ENCODE measurements at regions not wholly inside any gene's neighbourhood (a gene's known extent, or its start where the extent isn't known, plus 50 kb on each side); places are given as distances from the start of the nearest gene placed in this dataset.

- no peak for FAIRE-seq
Measured at GRCh38 chr12:105761075-105761474, 377.7 kb downstream of the NUAK1 start.

- FAIRE-seq: no peak
Measured at GRCh38 chr12:105764216-105764835, 374.4 kb downstream of the NUAK1 start.

DNA sequence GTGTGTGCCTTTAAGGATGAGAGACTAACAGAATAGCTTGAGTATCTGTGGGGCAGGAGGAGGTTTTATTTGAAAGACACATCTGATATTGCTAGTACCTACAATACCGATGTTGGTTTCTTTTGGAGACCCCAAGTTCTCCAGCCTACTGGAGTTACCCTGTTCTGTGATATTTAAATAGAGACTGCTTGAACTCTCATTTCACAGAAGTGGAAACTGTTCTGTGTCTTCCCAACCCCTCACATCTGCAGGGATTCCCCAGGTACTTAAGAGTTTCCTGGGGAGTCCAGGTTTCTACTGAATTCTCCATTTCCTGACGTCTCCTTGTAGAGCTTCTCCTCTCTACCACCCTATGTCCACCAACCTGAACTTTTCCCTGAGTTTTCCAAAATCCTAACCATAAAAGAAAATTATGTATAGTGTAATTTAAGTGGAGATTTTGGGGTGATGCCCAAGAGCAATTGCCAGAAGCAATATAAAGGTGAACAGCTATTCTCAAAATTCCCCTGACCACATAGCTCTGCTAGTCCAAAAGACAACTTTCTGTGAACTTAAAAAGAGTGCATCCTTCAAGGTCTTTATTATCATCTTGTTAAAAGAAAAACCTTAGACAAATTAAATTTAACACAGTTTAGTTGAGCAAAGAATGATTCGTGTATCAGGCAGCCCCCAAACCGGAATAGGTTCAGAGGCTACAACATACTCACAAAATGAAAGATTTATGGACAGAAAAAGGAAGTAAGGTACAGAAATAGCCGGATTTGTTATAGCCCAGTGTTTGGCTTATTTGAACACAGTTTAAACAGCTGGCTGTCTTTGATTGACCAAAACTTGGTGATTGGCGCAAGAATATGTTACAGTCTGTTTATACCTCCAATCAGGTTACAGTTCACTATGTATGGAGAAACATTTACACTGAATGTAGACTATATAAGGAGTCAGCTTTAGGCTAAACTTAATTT, 373.4 kb downstream of the NUAK1 start:
- FAIRE-seq: no peak

DNA sequence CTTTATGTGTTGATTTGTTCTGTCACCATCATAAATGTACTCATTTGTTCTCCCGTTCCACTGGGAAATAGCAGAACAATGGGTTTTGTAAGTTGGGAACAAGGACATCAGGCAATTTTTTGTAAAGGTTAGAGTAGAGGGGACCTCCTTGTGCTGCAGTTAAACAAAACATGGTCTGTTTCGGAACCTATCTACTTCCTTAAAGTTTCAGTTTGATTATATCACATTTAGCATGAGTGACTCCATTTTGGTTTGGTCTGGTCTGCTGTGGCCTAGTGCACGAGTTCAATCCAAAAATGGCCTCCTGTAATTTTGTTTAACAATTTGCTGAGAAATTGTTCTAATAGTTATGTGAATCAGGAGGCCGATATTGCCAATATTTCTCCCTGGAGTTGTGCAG, 372.7 kb downstream of the NUAK1 start:
- FAIRE-seq: no peak

GRCh38 chr12:105769486-105769885, 369.3 kb downstream of the NUAK1 start:
- FAIRE-seq: no peak

DNA sequence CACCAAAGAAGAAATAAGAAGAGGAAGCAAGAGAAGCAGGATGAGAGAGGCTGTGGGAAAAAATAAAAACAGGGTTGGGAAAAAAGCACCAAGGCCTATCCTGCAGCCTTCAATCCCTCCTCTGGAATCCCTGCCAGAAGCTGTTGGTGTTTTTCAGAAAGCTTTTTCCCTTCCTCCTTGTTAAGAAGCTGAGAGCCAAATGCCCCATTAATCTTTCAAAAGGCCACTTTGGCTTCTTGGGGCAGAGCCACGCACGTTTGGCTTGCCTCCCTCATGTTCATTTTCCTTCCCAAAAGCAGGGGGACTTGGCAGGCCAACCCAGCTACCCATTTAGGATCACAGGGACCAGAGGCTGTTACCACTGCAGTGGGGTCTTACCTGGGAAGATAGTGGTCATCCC, 365.3 kb downstream of the NUAK1 start:
- no peak for FAIRE-seq

DNA sequence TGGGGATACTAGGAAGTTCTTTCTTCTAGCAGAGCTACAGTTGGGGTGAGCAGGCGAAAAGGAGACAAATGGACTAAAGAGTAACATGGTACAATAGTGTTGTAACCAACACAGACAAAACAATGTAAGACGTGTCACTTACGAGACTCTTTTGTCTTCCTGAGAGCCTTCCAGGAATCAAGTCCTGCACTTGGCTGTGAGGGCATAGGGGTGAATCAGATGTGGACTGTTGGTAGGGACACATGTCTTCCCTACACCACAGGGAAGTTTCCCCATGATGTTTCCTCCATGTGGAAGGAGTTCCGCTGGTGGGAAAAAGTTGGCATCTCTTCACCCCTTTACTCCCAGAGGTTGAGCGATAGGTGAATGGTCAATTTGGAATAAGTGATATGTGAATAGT, 364.7 kb downstream of the NUAK1 start:
- no peak for FAIRE-seq

DNA sequence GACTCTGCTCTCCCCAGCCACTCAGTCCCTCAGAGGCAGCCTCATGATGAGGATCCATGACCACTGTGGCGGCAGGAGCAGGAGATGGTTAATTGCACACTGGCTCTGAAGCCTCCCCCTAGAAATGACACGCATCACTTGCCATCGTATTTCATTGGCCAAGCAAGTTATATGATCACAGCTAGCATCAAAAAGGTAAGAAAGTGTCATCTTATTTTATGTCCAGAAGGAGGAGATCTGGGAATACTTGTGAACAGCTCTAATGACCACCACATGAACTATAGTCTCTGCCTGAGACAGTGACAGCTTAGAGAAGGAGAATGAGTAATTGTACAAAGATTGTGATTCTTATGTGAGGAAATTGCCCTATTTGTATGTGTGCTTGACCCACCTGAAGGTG, 363.4 kb downstream of the NUAK1 start:
- no peak for FAIRE-seq

DNA sequence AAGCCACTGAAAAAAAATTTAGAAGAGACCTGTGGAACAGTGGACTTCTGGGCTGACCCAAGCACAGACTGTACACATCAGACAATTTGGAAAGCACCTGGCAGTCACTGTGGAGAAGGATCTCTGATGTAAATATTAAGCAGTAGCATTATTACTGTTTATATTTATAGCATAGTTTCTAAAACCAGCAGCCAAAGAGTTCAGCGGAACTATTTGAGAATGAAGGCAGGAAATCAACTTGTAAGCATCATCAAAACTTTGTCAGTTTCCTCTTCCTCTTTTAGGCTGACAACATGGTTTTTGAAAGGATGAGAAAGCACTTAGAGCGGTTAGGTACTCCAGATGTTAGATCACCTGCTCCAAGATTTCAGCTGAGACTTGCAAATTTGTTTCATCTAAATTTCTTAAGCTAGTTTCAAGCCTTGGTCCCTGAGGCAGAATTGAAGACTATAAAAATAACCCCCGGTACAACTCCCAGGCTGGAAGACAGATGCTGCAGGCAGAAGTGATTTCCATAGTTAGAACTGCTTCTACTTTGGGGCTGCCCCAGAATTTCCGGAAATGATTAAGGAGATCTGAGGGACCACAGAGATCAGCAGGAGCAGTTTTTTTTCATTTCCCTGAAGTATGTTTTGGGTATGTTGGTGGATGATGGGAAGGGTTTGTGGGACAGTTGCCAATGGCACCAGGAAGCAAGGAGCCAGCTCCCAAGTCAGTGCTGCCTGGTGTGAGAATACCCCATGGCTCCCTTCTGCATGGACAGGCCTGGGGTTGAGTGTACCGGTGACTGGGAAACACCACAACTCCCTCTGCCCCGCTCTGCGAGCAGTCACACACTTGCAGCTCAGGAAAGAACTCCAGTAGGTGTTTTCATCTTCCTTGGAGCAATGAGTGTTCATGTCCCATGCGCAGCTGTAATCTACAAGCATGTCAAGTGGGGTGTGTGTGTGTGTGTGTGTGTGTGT, 354.5 kb downstream of the NUAK1 start:
- no peak for FAIRE-seq

- FAIRE-seq: no peak
Measured at GRCh38 chr12:105793421-105793820, 345.3 kb downstream of the NUAK1 start.

GRCh38 chr12:105798256-105798845, 340.4 kb downstream of the NUAK1 start:
- no peak for FAIRE-seq

DNA sequence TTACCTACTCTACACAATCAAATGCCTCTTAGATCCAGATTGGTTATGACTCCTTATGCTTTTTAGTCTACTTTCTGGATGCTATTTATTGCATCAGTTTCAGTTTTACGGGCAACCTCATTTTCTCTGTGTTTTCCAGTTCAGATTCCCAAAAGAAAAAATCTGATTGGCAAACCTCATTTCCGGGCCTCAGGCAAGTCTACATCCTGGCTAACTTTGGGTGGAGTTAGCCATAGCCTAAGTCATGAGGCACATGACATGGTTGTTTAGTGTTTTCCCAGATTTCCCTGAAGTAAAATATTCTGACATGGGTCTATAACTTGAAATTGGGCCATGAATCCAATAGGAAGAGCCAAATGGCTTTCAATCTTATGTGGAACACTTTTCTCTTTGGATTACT, 339.7 kb downstream of the NUAK1 start:
- no peak for FAIRE-seq

GRCh38 chr12:105801351-105801750, 337.4 kb downstream of the NUAK1 start:
- no peak for FAIRE-seq

GRCh38 chr12:105803292-105803691, 335.5 kb downstream of the NUAK1 start:
- no peak for FAIRE-seq

DNA sequence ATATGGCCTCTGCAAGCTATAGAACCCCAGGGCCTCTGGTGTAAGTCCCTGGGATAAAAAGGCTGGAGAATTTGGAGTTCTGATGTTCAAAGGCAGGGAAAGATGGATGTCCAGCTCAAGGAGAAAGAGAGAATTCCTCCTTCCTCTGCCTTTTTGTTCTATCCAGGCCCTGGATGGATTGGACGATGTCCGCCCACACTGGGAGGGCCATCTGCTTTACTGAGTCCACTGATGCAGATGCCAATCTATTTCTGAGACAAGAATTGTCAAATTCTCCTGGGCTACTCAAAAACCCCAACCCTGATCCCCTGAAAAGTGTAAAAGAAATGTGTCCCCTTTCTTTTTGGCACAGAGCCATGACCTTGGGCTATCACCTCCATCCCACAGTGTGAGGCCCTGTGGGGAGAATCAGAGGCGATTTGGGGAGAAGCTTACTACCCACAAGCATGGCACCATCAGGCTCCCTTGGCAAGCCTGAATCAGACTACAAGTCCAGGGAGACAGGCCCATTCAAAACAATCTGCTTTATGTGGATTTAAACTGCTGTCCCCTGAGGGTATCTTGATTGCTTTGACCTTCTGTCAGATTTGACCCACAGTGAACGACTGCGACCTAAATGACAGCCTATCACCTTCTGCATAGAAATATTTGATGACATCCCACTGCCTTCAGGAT, 334.0 kb downstream of the NUAK1 start:
- no peak for FAIRE-seq

DNA sequence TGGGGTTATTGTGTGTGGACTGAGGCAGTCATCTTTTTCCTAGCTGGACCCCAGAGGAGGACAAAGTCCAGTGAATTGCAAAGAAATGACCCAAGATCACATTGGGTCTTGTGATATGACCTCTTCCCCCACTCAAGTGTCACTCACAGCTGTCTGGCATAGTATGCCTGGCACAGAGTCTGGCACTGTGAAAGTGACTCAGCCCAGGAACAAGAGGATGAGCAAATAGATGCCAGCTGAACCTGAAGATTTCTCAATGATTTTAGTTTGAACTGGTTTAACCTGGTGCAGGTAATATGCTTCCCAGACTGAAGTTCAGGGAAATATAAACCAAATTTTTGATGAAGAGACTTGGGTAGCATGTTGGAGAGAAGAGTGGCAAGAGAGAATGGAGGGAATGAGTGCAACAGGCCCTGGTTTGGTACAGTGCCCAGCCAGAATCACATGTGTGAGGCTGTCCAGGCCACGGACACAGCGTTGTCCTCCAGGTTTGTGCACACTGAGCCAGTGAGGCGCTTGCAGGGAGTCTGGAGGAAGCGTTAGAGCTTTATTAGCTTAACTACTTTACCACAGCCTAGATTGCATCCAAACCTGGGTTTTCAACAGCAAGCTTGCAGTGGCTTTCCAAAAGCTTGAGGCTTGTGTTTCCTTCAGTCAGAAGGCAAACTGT, 332.9 kb downstream of the NUAK1 start:
- FAIRE-seq: no peak

DNA sequence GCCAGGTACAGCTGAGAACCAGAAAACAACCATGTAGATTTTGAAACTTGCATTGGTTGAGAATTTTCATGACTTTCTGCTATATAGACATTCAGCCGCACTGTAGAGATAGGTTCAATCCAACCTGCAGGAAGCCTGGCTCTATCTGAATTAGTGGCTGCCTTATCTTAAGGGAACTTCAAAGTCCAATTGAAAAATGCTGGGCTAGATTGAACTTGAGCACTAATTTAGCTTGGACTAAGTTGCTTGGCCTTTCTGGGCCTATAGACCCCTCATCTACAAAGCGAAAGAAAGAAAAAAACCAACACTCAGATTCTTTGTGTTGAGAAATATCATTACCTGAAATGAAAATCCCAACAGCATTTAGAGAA, 332.4 kb downstream of the NUAK1 start:
- FAIRE-seq: no peak

GRCh38 chr12:105812366-105812765, 326.4 kb downstream of the NUAK1 start:
- no peak for FAIRE-seq

DNA sequence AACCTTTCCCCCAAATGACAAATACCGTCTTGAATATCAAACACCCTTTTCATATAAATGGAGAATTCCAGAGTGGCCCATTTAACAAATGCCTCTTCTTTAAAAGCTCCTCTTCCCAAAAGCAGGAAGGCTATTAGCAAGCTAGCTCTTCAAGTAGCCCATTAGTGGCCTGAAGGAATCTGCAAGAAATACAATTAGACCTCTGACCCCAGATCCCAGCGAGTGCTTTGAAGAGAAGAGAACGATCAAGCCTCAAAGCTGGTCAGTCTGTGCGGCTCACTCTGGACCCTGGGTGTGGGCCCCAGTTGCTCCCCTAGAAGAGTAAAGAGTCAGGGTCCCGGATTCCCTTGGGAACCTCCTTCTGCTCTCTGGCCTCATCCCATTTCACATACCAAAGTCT, 325.6 kb downstream of the NUAK1 start:
- FAIRE-seq: no peak

GRCh38 chr12:105814283-105814682, 324.5 kb downstream of the NUAK1 start:
- FAIRE-seq: no peak

DNA sequence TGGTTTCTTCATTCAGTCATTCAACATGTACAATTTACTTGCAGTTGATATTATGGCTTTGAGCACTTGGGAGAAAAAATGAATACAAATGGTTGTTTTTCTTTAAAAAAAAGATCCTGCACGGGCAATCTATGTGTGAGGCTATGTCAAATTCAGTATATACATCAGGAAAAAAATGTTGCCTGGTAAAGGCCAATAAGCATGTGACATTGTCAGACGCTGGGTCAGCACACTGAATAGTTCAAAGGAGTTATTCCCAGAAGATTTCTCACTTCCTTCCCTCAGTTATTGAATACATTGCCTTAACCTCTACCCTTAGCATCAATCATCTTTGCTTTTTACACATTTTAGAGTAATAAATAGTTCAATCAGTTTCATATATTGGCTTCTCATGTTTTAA, 319.2 kb downstream of the NUAK1 start:
- FAIRE-seq: no peak
